HPDE6-E6E7 (cell line): ENCODE measurements at regions not wholly inside any gene's neighbourhood (a gene's known extent, or its start where the extent isn't known, plus 50 kb on each side); places are given as distances from the start of the nearest gene placed in this dataset.
"Not testable (repeated sequence)": the region's sequence is repeated elsewhere in the genome, so short reads cannot be mapped to it uniquely, and the experiment has no call there.

ENCODE experiments used
- DNase-seq: peaks from one replicate; pipeline ENCODE4 v3.0.0; 2011; ENCODE audit warnings: missing footprints; ENCODE audit errors: extremely low spot score

- no peak for DNase-seq
Measured at GRCh38 chr10:129193148-129193547, 273.9 kb upstream of the MGMT start.

GRCh38 chr10:129194181-129194870, 272.7 kb upstream of the MGMT start:
- DNase-seq = no peak

GRCh38 chr10:129199826-129200225, 267.2 kb upstream of the MGMT start:
- DNase-seq = no peak

- no peak for DNase-seq
Measured at GRCh38 chr10:129203819-129204218, 263.2 kb upstream of the MGMT start.

GRCh38 chr10:129207297-129207696, 259.7 kb upstream of the MGMT start:
- no peak for DNase-seq

- DNase-seq = no peak
Measured at GRCh38 chr10:129210876-129211275, 256.2 kb upstream of the MGMT start.

GRCh38 chr10:129213256-129213655, 253.8 kb upstream of the MGMT start:
- no peak for DNase-seq

GRCh38 chr10:129213996-129214395, 253.0 kb upstream of the MGMT start:
- not testable (repeated sequence) for DNase-seq

GRCh38 chr10:129219364-129219763, 247.7 kb upstream of the MGMT start:
- DNase-seq = no peak

GRCh38 chr10:129222436-129222835, 244.6 kb upstream of the MGMT start:
- no peak for DNase-seq

GRCh38 chr10:129223363-129223762, 243.7 kb upstream of the MGMT start:
- DNase-seq = no peak

- DNase-seq = no peak
Measured at GRCh38 chr10:129224065-129224464, 243.0 kb upstream of the MGMT start.

- no peak for DNase-seq
Measured at GRCh38 chr10:129231821-129232220, 235.2 kb upstream of the MGMT start.

GRCh38 chr10:129233351-129234148, 233.5 kb upstream of the MGMT start:
- no peak for DNase-seq

- DNase-seq = no peak
Measured at GRCh38 chr10:129236274-129236691, 230.8 kb upstream of the MGMT start.

- DNase-seq = no peak
Measured at GRCh38 chr10:129241461-129241860, 225.6 kb upstream of the MGMT start.

- no peak for DNase-seq
Measured at GRCh38 chr10:129244298-129244697, 222.7 kb upstream of the MGMT start.

- no peak for DNase-seq
Measured at GRCh38 chr10:129244757-129245156, 222.3 kb upstream of the MGMT start.

- DNase-seq = no peak
Measured at GRCh38 chr10:129253161-129253864, 213.7 kb upstream of the MGMT start.

GRCh38 chr10:129253865-129254179, 213.2 kb upstream of the MGMT start:
- DNase-seq = no peak

GRCh38 chr10:129258283-129258923, 208.6 kb upstream of the MGMT start:
- DNase-seq = no peak

GRCh38 chr10:129259128-129259815, 207.8 kb upstream of the MGMT start:
- no peak for DNase-seq
